HL-60 (cell line): ENCODE measurements at regions not wholly inside any gene's neighbourhood (a gene's known extent, or its start where the extent isn't known, plus 50 kb on each side); places are given as distances from the start of the nearest gene placed in this dataset.

ENCODE experiments used
- DNase-seq, 2 experiments: peaks; one replicate each; pipeline ENCODE4 v3.0.0-alpha.2; 2010 to 2020; ENCODE audit warnings: low read depth in 1 of 2, low spot score in 1 of 2
- H3K27ac ChIP-seq: fragments of 250-450 bp; sonication (Bioruptor Pico); replicated peaks from 2 replicates; pipeline ENCODE4 v1.5.1; 2020; ENCODE audit warnings: mild to moderate bottlenecking, moderate library complexity
- H3K27me3 ChIP-seq: fragments of 250-450 bp; sonication (Bioruptor Pico); 2 replicates; pipeline ENCODE4 v1.5.1; 2021; ENCODE audit warnings: mild to moderate bottlenecking, moderate library complexity; ENCODE audit not compliant: insufficient read depth, poor library complexity, severe bottlenecking
- H3K4me3 ChIP-seq: replicated peaks from 2 replicates; pipeline ENCODE4 v1.5.1; 2011; ENCODE audit warnings: mild to moderate bottlenecking, control low read depth, low read length; ENCODE audit not compliant: insufficient read depth
- CTCF ChIP-seq: IDR thresholded peaks from one replicate; pipeline ENCODE4 v1.5.1; 2011; ENCODE audit warnings: low read length, control low read depth, inconsistent platforms; ENCODE audit not compliant: insufficient read depth
- GABPA ChIP-seq: IDR thresholded peaks from 2 replicates; pipeline ENCODE4 v1.6.1; 2012; ENCODE audit warnings: low read depth
- POLR2AphosphoS5 ChIP-seq: IDR thresholded peaks from 2 replicates; pipeline ENCODE4 v1.6.1; 2012; ENCODE audit warnings: low read depth
- SPI1 ChIP-seq: IDR thresholded peaks from 2 replicates; pipeline ENCODE4 v1.6.1; 2012; ENCODE audit warnings: low read depth, mild to moderate bottlenecking, borderline replicate concordance
- TF ChIP-seq, protein P1 (sequence below): IDR thresholded peaks from 2 replicates; pipeline ENCODE4 v1.6.1; 2012; ENCODE audit warnings: low read depth; ENCODE audit not compliant: insufficient replicate concordance

DNA sequence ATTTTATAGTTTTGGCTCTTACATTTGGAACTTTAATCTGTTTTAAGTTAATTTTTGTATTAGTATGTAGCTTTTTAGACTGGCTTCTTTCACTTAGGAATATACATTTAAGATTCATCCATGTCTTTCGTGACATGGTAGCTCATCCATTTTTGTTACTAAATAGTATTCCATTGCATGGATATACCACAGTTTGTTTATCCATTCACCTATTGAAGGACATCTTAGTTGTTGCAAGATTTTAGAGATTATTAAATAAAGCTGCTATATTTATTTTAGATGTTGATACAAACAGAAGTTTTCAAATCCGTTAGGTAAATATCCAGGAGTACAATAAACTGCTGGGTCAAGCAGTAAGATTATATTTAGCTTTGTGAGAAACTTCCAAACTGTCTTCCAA, 58.0 kb upstream of the ZNF521 start:
- Histone ChIP-seq H3K27ac (no peak overlapping the region), H3K4me3 (no peak overlapping the region), H3K27me3 (no peaks in the 10 kb centered on the region)
- TF ChIP-seq SPI1 (no peak), CTCF (no peak)
- TF ChIP-seq, protein P1, sequence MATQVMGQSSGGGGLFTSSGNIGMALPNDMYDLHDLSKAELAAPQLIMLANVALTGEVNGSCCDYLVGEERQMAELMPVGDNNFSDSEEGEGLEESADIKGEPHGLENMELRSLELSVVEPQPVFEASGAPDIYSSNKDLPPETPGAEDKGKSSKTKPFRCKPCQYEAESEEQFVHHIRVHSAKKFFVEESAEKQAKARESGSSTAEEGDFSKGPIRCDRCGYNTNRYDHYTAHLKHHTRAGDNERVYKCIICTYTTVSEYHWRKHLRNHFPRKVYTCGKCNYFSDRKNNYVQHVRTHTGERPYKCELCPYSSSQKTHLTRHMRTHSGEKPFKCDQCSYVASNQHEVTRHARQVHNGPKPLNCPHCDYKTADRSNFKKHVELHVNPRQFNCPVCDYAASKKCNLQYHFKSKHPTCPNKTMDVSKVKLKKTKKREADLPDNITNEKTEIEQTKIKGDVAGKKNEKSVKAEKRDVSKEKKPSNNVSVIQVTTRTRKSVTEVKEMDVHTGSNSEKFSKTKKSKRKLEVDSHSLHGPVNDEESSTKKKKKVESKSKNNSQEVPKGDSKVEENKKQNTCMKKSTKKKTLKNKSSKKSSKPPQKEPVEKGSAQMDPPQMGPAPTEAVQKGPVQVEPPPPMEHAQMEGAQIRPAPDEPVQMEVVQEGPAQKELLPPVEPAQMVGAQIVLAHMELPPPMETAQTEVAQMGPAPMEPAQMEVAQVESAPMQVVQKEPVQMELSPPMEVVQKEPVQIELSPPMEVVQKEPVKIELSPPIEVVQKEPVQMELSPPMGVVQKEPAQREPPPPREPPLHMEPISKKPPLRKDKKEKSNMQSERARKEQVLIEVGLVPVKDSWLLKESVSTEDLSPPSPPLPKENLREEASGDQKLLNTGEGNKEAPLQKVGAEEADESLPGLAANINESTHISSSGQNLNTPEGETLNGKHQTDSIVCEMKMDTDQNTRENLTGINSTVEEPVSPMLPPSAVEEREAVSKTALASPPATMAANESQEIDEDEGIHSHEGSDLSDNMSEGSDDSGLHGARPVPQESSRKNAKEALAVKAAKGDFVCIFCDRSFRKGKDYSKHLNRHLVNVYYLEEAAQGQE = no peak
- DNase-seq = no peak

- no peak for TF ChIP-seq GABPA
- no peak for TF ChIP-seq POLR2AphosphoS5
- TF ChIP-seq CTCF = no peak
- TF ChIP-seq, protein P1 = no peak
- no peak for TF ChIP-seq SPI1
- Histone ChIP-seq H3K4me3 (no peak overlapping the region), H3K27ac (no peak overlapping the region), H3K27me3 (no peaks in the 10 kb centered on the region)
- DNase-seq = no peak
These were observed 56.3 kb upstream of the ZNF521 start for GRCh38 chr18:25408293-25408692.
